ENCODE measurements at regions not wholly inside any gene's neighbourhood (a gene's known extent, or its start where the extent isn't known, plus 50 kb on each side); places are given as distances from the start of the nearest gene placed in this dataset.

- DNase-seq (ENCODE audit: low read depth, low spot score): no peak
- Histone ChIP-seq H3K36me3 (ENCODE audit: control insufficient read depth in 2 of 2, insufficient read depth in 2 of 2, low read length in 1 of 2) (no peaks in the 10 kb centered on the region), H3K9me3 (replicated peaks; ENCODE audit: control insufficient read depth, insufficient read depth, low read length) (no peaks in the 10 kb centered on the region), H3K4me1 (ENCODE audit: control insufficient read depth, insufficient read depth, low read length) (no peaks in the 10 kb centered on the region), H3K4me2 (ENCODE audit: control insufficient read depth, insufficient read depth) (no peak overlapping the region), H2AFZ (ENCODE audit: control insufficient read depth, low read depth, low read length) (no peak overlapping the region), H4K20me1 (ENCODE audit: control insufficient read depth, insufficient read depth) (no peaks in the 10 kb centered on the region), H3K79me2 (ENCODE audit: control insufficient read depth, insufficient read depth, low read length) (no peaks in the 10 kb centered on the region), H3K9ac (ENCODE audit: control insufficient read depth, insufficient read depth, low read length) (no peak overlapping the region), H3K27ac (ENCODE audit: control insufficient read depth, insufficient read depth) (no peak overlapping the region), H3K27me3 (replicated peaks in 1 of 2; ENCODE audit: control insufficient read depth in 2 of 2, insufficient read depth in 2 of 2, low read length in 1 of 2) (no peaks in the 10 kb centered on the region), H3K4me3 (no peak overlapping the region)
- intact Hi-C loops (cut with micrococcal nuclease; ENCODE audit: unreplicated experiment) (no loop called here), in situ Hi-C loops (cut with MboI) (no loop called here)
- no peak for ATAC-seq
- WGBS (ENCODE audit: insufficient coverage, insufficient replicate concordance, low lambda C conversion rate, missing lambda C conversion rate): 57% methylated on average over 1 of the region's 1 CpG
- BruUV-seq (replicated peaks): no TSS peak
- SMC1A ChIA-PET (ENCODE audit: uncharacterized antibody, unreplicated experiment): interaction anchor here (1.1 to 1.5 kb wide), 3 partner anchors 8 to 12 kb away, joined by 3 to 5 read pairs (median 4); no protein-coding TSS in a partner anchor
- CTCF ChIA-PET: interaction anchor here (0.5 kb wide), 1 partner anchor 17 kb away, joined by 3 read pairs; no protein-coding TSS in a partner anchor
- RAD21 ChIA-PET (ENCODE audit: unreplicated experiment): interaction anchor here (0.6 kb wide), 1 partner anchor 122 kb away, joined by 3 read pairs; no protein-coding TSS in a partner anchor
- FAIRE-seq: no peak
- POLR2A ChIA-PET: no interaction called here
- TF ChIP-seq ZNF24 (IDR thresholded peaks at IDR 0.05) (no peak), ZBED1 (IDR thresholded peaks at IDR 0.05; ENCODE audit: borderline replicate concordance) (no peak), RELB (IDR thresholded peaks at IDR 0.05; ENCODE audit: low read depth) (no peak), ZNF592 (IDR thresholded peaks at IDR 0.05) (no peak)
These were observed 77.3 kb upstream of the CXCR4 start for GRCh38 chr2:136195226-136195625.

Data from GM12878 (cell line).